PFSK-1 (cell line): ENCODE measurements at regions not wholly inside any gene's neighbourhood (a gene's known extent, or its start where the extent isn't known, plus 50 kb on each side); places are given as distances from the start of the nearest gene placed in this dataset.

ENCODE experiments used
- POLR2AphosphoS5 ChIP-seq: IDR thresholded peaks from 2 replicates; pipeline ENCODE4 v1.6.1; 2012; ENCODE audit warnings: low read depth, mild to moderate bottlenecking, control low read depth, low read length, moderate library complexity
- TAF1 ChIP-seq: IDR thresholded peaks from 2 replicates; pipeline ENCODE4 v1.6.1; 2012; ENCODE audit warnings: low read length, control low read depth, borderline replicate concordance; ENCODE audit not compliant: insufficient read depth
- TF ChIP-seq, protein P1 (sequence below), 2 experiments: IDR thresholded peaks; 2 replicates each; pipeline versions ENCODE4 v1.6.1 to v1.8.0; 2011 to 2012; ENCODE audit warnings: low read depth in 2 of 2, low read length in 2 of 2, control low read depth in 1 of 2, inconsistent platforms in 1 of 2, mild to moderate bottlenecking in 1 of 2, moderate library complexity in 1 of 2; ENCODE audit not compliant: insufficient read depth in 1 of 2

DNA sequence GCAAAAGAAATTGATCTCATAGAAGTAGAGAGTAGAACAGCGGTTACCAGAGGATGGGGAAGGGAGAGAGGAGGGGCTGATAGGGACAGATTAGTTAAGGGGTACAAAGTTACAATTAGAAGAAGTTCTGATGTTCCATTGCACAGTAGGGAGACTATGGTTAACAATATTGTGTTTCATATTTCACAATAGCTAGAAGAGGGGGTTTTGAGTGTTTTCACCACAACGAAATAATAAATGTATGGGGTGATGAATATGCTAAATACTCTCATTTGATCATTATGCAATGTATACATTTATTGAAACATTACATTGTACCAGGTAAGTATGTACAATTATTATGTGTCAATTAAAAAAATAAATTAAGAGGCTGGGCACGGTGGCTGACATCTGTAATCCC is 291.2 kb upstream of the KCNJ16 start:
- TF ChIP-seq TAF1 (no peak), POLR2AphosphoS5 (no peak)
- TF ChIP-seq, protein P1, sequence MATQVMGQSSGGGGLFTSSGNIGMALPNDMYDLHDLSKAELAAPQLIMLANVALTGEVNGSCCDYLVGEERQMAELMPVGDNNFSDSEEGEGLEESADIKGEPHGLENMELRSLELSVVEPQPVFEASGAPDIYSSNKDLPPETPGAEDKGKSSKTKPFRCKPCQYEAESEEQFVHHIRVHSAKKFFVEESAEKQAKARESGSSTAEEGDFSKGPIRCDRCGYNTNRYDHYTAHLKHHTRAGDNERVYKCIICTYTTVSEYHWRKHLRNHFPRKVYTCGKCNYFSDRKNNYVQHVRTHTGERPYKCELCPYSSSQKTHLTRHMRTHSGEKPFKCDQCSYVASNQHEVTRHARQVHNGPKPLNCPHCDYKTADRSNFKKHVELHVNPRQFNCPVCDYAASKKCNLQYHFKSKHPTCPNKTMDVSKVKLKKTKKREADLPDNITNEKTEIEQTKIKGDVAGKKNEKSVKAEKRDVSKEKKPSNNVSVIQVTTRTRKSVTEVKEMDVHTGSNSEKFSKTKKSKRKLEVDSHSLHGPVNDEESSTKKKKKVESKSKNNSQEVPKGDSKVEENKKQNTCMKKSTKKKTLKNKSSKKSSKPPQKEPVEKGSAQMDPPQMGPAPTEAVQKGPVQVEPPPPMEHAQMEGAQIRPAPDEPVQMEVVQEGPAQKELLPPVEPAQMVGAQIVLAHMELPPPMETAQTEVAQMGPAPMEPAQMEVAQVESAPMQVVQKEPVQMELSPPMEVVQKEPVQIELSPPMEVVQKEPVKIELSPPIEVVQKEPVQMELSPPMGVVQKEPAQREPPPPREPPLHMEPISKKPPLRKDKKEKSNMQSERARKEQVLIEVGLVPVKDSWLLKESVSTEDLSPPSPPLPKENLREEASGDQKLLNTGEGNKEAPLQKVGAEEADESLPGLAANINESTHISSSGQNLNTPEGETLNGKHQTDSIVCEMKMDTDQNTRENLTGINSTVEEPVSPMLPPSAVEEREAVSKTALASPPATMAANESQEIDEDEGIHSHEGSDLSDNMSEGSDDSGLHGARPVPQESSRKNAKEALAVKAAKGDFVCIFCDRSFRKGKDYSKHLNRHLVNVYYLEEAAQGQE (IDR thresholded peaks at IDR 0.05; ENCODE audit: insufficient read depth in 1 of 2, low read depth in 2 of 2, low read length in 2 of 2): no peak
